DND-41 (cell line): ENCODE measurements at regions not wholly inside any gene's neighbourhood (a gene's known extent, or its start where the extent isn't known, plus 50 kb on each side); places are given as distances from the start of the nearest gene placed in this dataset.
A peak's percentile ranks its signal among the peaks of the same experiment; 100 is the strongest.

Experiments used
- ATAC-seq: fragments of 200-7000 bp; cut with Tn5 transposase; 3 replicates; pipeline ENCODE4 v1.9.1; 2021; ENCODE audit warnings: low read depth; ENCODE audit not compliant: insufficient read depth
- DNase-seq: peaks from one replicate; pipeline ENCODE4 v3.0.0-alpha.2; 2020
- H2AFZ ChIP-seq: 2 replicates; pipeline ENCODE4 v1.6.0; 2012; ENCODE audit warnings: low read depth, low read length
- H3K27ac ChIP-seq: 2 replicates; pipeline ENCODE4 v1.5.1; 2012; ENCODE audit warnings: low read length, inconsistent platforms
- H3K27me3 ChIP-seq: fragments of 200-600 bp; sonication (generic); 2 replicates; pipeline ENCODE4 v1.6.0; 2012; ENCODE audit warnings: low read length, mild to moderate bottlenecking, inconsistent platforms; ENCODE audit not compliant: insufficient read depth, poor library complexity
- H3K36me3 ChIP-seq: 2 replicates; pipeline ENCODE4 v1.5.1; 2012; ENCODE audit warnings: low read length, inconsistent platforms; ENCODE audit not compliant: insufficient read depth
- H3K4me1 ChIP-seq: 2 replicates; pipeline ENCODE4 v1.5.1; 2012; ENCODE audit warnings: mild to moderate bottlenecking, low read length; ENCODE audit not compliant: insufficient read depth
- H3K4me2 ChIP-seq: 2 replicates; pipeline ENCODE4 v1.6.0; 2012; ENCODE audit warnings: mild to moderate bottlenecking, moderate library complexity, low read length, inconsistent platforms; ENCODE audit not compliant: insufficient read depth
- H3K4me3 ChIP-seq, 2 experiments: fragments of 200-600 bp in 1 of 2; shearing (Covaris generic) in 1 of 2; 2 replicates each; pipeline ENCODE4 v1.5.1; 2012 to 2016; ENCODE audit warnings: inconsistent platforms in 2 of 2, low read length in 2 of 2, mild to moderate bottlenecking in 2 of 2, low read depth in 1 of 2, moderate library complexity in 1 of 2
- H3K79me2 ChIP-seq: 2 replicates; pipeline ENCODE4 v1.6.0; 2012; ENCODE audit warnings: low read length, inconsistent platforms; ENCODE audit not compliant: insufficient read depth
- H3K9ac ChIP-seq: 2 replicates; pipeline ENCODE4 v1.6.0; 2012; ENCODE audit warnings: low read depth, mild to moderate bottlenecking, inconsistent platforms, low read length, moderate library complexity
- H3K9me3 ChIP-seq: 2 replicates; pipeline ENCODE4 v1.5.1; 2012; ENCODE audit warnings: low read length, moderate library complexity, mild to moderate bottlenecking, inconsistent platforms; ENCODE audit not compliant: insufficient read depth, severe bottlenecking
- H4K20me1 ChIP-seq: 2 replicates; pipeline ENCODE4 v1.6.0; 2012; ENCODE audit warnings: low read length; ENCODE audit not compliant: insufficient read depth
- EZH2 ChIP-seq: IDR thresholded peaks from 3 replicates; pipeline ENCODE4 v1.6.1; 2012; ENCODE audit warnings: borderline replicate concordance, low read depth, mild to moderate bottlenecking, moderate library complexity, low read length, inconsistent platforms; ENCODE audit not compliant: severe bottlenecking
- TF ChIP-seq, protein P1 (sequence below): IDR thresholded peaks from 2 replicates; pipeline ENCODE4 v1.5.1; 2012; ENCODE audit warnings: borderline replicate concordance, low read length, moderate library complexity, mild to moderate bottlenecking; ENCODE audit not compliant: poor library complexity, severe bottlenecking; ENCODE audit errors: extremely low read depth

DNA sequence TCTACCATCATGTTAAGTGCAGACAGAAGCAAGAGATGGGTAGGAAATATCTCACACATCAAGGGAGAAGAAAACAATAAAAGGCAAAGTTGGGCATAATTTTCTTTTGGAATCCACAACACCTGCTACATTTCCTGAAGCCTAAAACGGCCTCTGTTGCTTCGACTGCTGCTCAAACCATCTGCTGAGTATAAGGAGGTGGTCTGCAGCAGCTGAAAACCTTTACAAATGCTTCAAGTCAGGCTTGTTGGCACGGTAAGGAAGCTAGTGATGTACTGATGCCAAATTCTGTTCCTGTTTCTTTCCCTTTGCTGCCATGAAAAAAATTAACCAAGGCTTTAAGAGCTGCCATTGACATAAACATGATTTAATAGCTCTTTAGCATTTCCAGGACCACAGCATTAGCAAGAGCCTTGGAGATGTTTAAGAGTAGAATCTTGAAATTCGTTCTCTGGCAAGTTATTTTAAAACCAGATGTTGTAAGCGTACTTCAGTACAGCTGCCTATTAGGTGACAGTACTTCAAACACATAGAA, 75.6 kb downstream of the DMRTA1 start:
- Histone ChIP-seq H3K4me1 (no peaks in the 10 kb centered on the region), H3K4me3 (no peak overlapping the region), H3K36me3 (no peaks in the 10 kb centered on the region), H3K27me3 (no peaks in the 10 kb centered on the region), H4K20me1 (no peaks in the 10 kb centered on the region), H3K79me2 (no peaks in the 10 kb centered on the region), H3K9me3 (no peaks in the 10 kb centered on the region), H3K4me2 (no peak overlapping the region), H3K9ac (no peak overlapping the region), H3K27ac (no peak overlapping the region), H2AFZ (no peak overlapping the region)
- DNase-seq: no peak
- TF ChIP-seq, protein P1, sequence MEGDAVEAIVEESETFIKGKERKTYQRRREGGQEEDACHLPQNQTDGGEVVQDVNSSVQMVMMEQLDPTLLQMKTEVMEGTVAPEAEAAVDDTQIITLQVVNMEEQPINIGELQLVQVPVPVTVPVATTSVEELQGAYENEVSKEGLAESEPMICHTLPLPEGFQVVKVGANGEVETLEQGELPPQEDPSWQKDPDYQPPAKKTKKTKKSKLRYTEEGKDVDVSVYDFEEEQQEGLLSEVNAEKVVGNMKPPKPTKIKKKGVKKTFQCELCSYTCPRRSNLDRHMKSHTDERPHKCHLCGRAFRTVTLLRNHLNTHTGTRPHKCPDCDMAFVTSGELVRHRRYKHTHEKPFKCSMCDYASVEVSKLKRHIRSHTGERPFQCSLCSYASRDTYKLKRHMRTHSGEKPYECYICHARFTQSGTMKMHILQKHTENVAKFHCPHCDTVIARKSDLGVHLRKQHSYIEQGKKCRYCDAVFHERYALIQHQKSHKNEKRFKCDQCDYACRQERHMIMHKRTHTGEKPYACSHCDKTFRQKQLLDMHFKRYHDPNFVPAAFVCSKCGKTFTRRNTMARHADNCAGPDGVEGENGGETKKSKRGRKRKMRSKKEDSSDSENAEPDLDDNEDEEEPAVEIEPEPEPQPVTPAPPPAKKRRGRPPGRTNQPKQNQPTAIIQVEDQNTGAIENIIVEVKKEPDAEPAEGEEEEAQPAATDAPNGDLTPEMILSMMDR: no peak
- TF ChIP-seq EZH2: no peak
- no peak for ATAC-seq

DNA sequence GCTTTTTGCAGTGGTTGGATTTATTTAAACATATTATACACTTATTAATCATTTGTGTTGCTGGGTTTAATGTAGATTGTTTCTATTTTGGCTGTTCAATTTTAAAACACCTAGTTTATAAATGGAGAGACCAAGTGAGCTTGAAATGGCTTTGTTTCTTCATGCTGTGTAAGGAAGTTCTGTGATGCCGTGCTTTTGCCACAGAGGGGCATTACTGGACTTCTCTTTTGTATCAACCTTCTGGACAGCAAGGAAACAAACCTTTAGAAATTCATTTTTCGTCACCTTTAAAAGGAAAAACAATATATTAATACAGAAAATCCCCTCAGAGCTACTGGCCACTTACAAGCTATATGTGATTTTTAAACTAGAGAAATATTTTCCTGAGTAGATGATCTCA, 81.9 kb downstream of the DMRTA1 start:
- Histone ChIP-seq H3K4me1 (no peaks in the 10 kb centered on the region), H2AFZ (no peak overlapping the region), H3K9me3 (no peaks in the 10 kb centered on the region), H3K4me2 (no peak overlapping the region), H4K20me1 (no peaks in the 10 kb centered on the region), H3K4me3 (no peak overlapping the region), H3K79me2 (no peaks in the 10 kb centered on the region), H3K9ac (no peak overlapping the region), H3K27ac (no peak overlapping the region), H3K27me3 (no peaks in the 10 kb centered on the region), H3K36me3 (no peaks in the 10 kb centered on the region)
- TF ChIP-seq EZH2: no peak
- TF ChIP-seq, protein P1: peak; percentile 21
- no peak for DNase-seq
- no peak for ATAC-seq

DNA sequence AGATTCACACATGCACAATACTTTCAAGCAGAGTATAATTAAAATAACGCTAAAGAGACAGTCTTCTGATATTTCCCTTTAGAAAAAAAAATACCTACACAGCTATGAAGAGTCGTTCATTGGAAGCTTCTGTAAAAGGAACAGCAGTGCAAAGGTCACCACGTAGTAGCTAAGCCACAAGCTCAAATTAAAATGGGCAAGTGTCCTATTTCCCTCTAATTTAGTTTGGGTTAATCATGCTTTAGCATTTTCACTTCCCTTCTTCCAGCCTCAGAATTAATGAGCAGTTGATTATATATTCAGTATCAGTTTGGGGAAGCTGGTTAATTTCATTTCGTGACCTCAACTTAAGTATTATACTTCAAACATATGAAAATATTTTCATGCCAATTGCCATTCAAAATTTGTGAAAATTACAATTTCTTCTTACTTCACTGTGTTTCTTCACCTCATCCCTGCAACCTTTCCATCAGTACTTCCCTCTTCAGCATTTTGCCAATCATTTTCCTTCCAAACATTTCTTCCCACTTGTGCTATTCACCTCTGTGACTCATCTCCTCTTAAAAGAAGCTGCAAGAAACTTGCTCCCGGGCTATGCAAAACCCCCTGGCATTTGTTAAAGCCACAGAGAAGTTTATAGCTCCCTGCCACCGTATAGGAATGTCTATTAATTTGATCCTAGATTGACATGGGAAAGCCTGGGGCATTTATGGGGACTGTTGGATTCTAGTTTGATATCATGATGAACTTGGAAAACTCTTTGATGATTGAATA, 83.0 kb downstream of the DMRTA1 start:
- no peak overlapping the region for H3K4me2 ChIP-seq
- no peaks in the 10 kb centered on the region for H4K20me1 ChIP-seq
- no peak for TF ChIP-seq EZH2
- TF ChIP-seq, protein P1: no peak
- DNase-seq: no peak
- H3K9me3 ChIP-seq: no peaks in the 10 kb centered on the region
- no peak for ATAC-seq
- no peaks in the 10 kb centered on the region for H3K4me1 ChIP-seq
- no peaks in the 10 kb centered on the region for H3K27me3 ChIP-seq
- no peak overlapping the region for H3K27ac ChIP-seq
- no peak overlapping the region for H3K4me3 ChIP-seq
- H3K9ac ChIP-seq: no peak overlapping the region
- H2AFZ ChIP-seq: no peak overlapping the region
- H3K36me3 ChIP-seq: no peaks in the 10 kb centered on the region
- no peaks in the 10 kb centered on the region for H3K79me2 ChIP-seq
